ENCODE measurements at regions not wholly inside any gene's neighbourhood (a gene's known extent, or its start where the extent isn't known, plus 50 kb on each side); places are given as distances from the start of the nearest gene placed in this dataset.

DNA sequence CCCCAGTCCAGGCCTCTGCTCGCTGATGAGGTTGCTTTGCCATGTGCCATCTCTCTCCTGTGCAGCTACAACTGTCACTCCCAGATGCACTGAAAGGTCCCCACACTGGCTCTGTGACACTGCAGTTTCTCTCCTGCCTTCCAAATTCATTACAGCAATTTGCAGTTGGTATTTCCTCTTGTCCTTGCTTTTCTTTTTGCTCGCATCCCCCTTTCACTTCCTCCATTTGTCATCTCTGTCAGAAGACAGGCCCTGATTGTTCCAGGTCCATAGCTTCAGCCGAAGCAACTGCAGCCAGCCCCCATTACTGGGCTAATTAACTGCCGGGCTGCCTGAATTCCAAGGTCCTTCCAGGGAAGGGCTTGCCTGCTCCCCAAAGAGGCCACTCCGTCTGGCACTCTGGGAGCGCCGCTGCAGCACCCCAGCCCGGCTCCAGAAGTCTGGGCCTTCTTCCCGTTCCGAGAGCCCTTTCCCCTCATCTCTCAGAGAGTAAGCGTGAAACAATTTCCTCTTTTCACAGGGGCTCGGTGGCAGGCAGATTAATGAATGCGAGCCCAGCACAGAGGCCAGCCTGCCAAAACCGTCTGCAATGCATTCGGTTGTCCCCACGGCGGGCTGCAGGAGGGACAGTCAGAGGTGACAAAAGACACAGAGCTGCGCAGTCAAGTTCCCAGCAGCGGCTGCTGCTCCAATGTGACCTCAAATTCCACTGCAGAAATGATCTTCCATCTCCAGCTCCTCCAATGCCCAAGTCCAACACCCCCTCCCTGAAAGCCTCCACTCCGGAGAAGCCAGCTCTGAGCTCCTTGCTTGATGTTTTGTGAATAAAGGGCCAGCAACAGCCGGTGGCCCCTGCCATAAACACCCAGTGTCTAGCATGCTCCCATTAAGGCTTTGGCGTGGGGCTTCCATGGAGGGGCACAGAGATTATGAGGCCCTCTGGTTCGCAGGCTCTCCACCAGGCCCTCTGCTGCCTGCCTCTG, 279.4 kb upstream of the HABP2 start:
- H3K27ac ChIP-seq (ENCODE audit: low read length), result no peak overlapping the region
- no peak; the same call in 1 of the 2 replicates for ATAC-seq
- H3K36me3 ChIP-seq (ENCODE audit: control insufficient read depth, insufficient read depth, low read length), result no peaks in the 10 kb centered on the region
- no TSS peak for BruUV-seq (replicated peaks)
- ChIA-PET POLR2A (no interaction called here), CTCF (no interaction called here)
- no peaks in the 10 kb centered on the region; the same call in 1 of the 2 replicates for H3K27me3 ChIP-seq (ENCODE audit: control insufficient read depth, insufficient read depth, low read length)
- TF ChIP-seq, protein P1, sequence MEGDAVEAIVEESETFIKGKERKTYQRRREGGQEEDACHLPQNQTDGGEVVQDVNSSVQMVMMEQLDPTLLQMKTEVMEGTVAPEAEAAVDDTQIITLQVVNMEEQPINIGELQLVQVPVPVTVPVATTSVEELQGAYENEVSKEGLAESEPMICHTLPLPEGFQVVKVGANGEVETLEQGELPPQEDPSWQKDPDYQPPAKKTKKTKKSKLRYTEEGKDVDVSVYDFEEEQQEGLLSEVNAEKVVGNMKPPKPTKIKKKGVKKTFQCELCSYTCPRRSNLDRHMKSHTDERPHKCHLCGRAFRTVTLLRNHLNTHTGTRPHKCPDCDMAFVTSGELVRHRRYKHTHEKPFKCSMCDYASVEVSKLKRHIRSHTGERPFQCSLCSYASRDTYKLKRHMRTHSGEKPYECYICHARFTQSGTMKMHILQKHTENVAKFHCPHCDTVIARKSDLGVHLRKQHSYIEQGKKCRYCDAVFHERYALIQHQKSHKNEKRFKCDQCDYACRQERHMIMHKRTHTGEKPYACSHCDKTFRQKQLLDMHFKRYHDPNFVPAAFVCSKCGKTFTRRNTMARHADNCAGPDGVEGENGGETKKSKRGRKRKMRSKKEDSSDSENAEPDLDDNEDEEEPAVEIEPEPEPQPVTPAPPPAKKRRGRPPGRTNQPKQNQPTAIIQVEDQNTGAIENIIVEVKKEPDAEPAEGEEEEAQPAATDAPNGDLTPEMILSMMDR (IDR thresholded peaks at IDR 0.05), result no peak
- no peak for TF ChIP-seq POLR2AphosphoS5 (IDR thresholded peaks at IDR 0.05; ENCODE audit: low read depth, low read length)
- TF ChIP-seq REST (IDR thresholded peaks at IDR 0.05; ENCODE audit: insufficient read depth in 1 of 2, low read depth in 2 of 2, low read length in 1 of 2), result no peak
- TF ChIP-seq TCF7L2 (IDR thresholded peaks at IDR 0.05; ENCODE audit: low read depth, low read length), result no peak
- TF ChIP-seq SIN3A (IDR thresholded peaks at IDR 0.05; ENCODE audit: borderline replicate concordance, insufficient read depth, low read depth, low read length), result no peak
- DNase-seq (ENCODE audit: low read depth, low spot score), result no peak
- H3K9me3 ChIP-seq (ENCODE audit: control insufficient read depth, insufficient read depth, low read depth, low read length), result peaks cover 5% of the 10 kb centered on the region; the same call in 1 of the 2 replicates
- in situ Hi-C loops (cut with HindIII; ENCODE audit: low pct_unique_long_range_greater_than_20kb, low sequenced_read_pairs) (no loop called here), intact Hi-C loops (cut with micrococcal nuclease; ENCODE audit: unreplicated experiment) (no loop called here)
- H3K4me1 ChIP-seq (ENCODE audit: control insufficient read depth, insufficient read depth, low read length), result no peaks in the 10 kb centered on the region
- no peak overlapping the region for H3K4me3 ChIP-seq (ENCODE audit: low read depth in 2 of 2, low read length in 2 of 2)

DNA sequence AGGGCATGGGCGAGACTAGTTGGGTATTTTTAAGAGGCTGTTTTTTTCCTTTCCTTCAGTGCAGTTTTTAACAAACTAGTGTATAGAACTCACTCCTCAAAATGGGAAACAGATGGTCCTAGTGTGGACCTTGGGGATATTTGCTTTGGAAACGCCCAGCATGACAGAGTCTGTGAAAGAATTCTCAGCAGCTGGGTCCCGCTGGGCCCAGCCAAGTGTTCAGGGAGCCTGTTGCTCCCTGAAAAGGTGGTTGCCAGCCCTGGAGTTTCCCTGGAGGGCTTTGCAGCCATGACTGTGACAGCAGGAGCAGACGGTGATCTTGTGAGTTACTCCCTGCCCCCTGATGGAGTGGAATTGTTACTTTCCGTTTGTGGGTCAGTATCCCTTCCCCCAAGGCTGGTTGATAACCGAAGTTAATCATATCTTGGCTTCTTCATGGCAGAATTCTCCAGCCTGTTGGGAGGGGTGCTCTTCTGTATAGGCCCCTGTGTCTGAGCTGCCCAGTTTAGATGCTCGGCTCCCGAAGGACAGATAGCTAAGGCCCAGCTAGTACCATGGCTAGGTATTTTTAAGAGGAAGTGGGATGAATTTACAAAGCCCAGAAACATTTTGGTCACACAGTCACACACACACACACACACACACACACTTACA, 278.6 kb upstream of the HABP2 start:
- Histone ChIP-seq H3K36me3 (ENCODE audit: control insufficient read depth, insufficient read depth, low read length) (no peaks in the 10 kb centered on the region), H3K4me1 (ENCODE audit: control insufficient read depth, insufficient read depth, low read length) (no peaks in the 10 kb centered on the region), H3K4me3 (ENCODE audit: low read depth in 2 of 2, low read length in 2 of 2) (no peak overlapping the region), H3K27me3 (ENCODE audit: control insufficient read depth, insufficient read depth, low read length) (no peaks in the 10 kb centered on the region; the same call in 1 of the 2 replicates), H3K27ac (ENCODE audit: low read length) (no peak overlapping the region), H3K9me3 (ENCODE audit: control insufficient read depth, insufficient read depth, low read depth, low read length) (peaks cover 5% of the 10 kb centered on the region; the same call in 1 of the 2 replicates)
- DNase-seq (ENCODE audit: low read depth, low spot score) (no peak), ATAC-seq (no peak)
- CTCF ChIA-PET, result no interaction called here
- in situ Hi-C loops (cut with HindIII; ENCODE audit: low pct_unique_long_range_greater_than_20kb, low sequenced_read_pairs) (no loop called here), intact Hi-C loops (cut with micrococcal nuclease; ENCODE audit: unreplicated experiment) (no loop called here)
- TF ChIP-seq REST (IDR thresholded peaks at IDR 0.05; ENCODE audit: insufficient read depth in 1 of 2, low read depth in 2 of 2, low read length in 1 of 2) (no peak), TCF7L2 (IDR thresholded peaks at IDR 0.05; ENCODE audit: low read depth, low read length) (no peak)
- TF ChIP-seq, protein P1 (IDR thresholded peaks at IDR 0.05), result no peak
- BruUV-seq (replicated peaks), result no TSS peak
- POLR2A ChIA-PET, result no interaction called here
